Tibial nerve (tissue), 4 donors: ENCODE measurements at regions not wholly inside any gene's neighbourhood (a gene's known extent, or its start where the extent isn't known, plus 50 kb on each side); places are given as distances from the start of the nearest gene placed in this dataset.

Experiments used
- EP300 ChIP-seq, 2 donors: sonication (generic); formaldehyde crosslinking; IDR thresholded peaks; one replicate each; pipeline ENCODE4 v1.6.1; 2017; ENCODE audit warnings: antibody characterized with exemption in 2 of 2, mild to moderate bottlenecking in 1 of 2
- POLR2A ChIP-seq, 2 donors: fragments of 450-650 bp; IDR thresholded peaks; one replicate each; pipeline ENCODE4 v1.6.1; 2017; ENCODE audit warnings: antibody characterized with exemption in 2 of 2, mild to moderate bottlenecking in 2 of 2, moderate library complexity in 2 of 2
- TF ChIP-seq, protein P1 (sequence below), 5 experiments: fragments of 200-600 bp in 3 of 5; fragments of 450-650 bp in 2 of 5; sonication (generic) in 3 of 5; IDR thresholded peaks; one replicate each; pipeline ENCODE4 v1.5.1; 2016 to 2019; ENCODE audit warnings: antibody characterized with exemption in 5 of 5, mild to moderate bottlenecking in 3 of 5, moderate library complexity in 2 of 5

DNA sequence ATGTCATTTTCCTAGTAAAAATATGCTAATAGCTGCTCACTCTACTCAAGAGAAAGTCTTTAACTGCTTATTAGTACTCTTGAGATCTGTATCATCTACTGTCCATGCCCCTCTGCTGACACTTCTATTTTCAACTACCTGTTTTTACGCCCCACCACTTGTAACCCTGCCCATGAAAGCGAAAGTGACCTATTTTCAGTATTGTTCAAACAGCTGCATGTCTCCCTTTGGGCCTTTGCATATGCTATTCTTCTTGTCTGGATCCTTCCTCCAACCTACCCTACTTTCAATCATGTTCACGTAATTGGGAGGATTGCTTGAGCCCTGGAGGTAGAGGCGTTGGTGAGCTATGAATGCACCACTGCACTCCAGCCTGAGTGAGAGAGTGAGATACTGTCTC lies 1481.3 kb downstream of the GATA3 start:
- TF ChIP-seq POLR2A (IDR thresholded peaks at IDR 0.05) = no peak
- TF ChIP-seq EP300 (IDR thresholded peaks at IDR 0.05) = no peak
- TF ChIP-seq, protein P1, sequence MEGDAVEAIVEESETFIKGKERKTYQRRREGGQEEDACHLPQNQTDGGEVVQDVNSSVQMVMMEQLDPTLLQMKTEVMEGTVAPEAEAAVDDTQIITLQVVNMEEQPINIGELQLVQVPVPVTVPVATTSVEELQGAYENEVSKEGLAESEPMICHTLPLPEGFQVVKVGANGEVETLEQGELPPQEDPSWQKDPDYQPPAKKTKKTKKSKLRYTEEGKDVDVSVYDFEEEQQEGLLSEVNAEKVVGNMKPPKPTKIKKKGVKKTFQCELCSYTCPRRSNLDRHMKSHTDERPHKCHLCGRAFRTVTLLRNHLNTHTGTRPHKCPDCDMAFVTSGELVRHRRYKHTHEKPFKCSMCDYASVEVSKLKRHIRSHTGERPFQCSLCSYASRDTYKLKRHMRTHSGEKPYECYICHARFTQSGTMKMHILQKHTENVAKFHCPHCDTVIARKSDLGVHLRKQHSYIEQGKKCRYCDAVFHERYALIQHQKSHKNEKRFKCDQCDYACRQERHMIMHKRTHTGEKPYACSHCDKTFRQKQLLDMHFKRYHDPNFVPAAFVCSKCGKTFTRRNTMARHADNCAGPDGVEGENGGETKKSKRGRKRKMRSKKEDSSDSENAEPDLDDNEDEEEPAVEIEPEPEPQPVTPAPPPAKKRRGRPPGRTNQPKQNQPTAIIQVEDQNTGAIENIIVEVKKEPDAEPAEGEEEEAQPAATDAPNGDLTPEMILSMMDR (IDR thresholded peaks at IDR 0.05) = no peak
